B cell (primary cell): ENCODE measurements at regions not wholly inside any gene's neighbourhood (a gene's known extent, or its start where the extent isn't known, plus 50 kb on each side); places are given as distances from the start of the nearest gene placed in this dataset.

ENCODE experiments used
- ATAC-seq: fragments of 200-7000 bp; cut with Tn5 transposase; one replicate; pipeline ENCODE4 v1.10.0; 2021; ENCODE audit warnings: low read depth, mild to moderate bottlenecking, moderate number of reproducible peaks, moderate library complexity
- CTCF ChIA-PET: fragments of 350-600 bp; sonication (Branson Sonifier 250); formaldehyde crosslinking; loops from one replicate; lab custom pipeline; 2021; ENCODE audit warnings: antibody characterized with exemption, inconsistent platforms; lab: Charles Lee
- POLR2A ChIA-PET: fragments of 350-600 bp; sonication (Branson Sonifier 250); formaldehyde crosslinking; loops from one replicate; lab custom pipeline; 2021; ENCODE audit warnings: antibody characterized with exemption; lab: Charles Lee
- DNase-seq: peaks from one replicate; pipeline ENCODE4 v3.0.0; 2013
- H2AFZ ChIP-seq: 2 replicates; pipeline ENCODE4 v1.6.1; 2012; ENCODE audit warnings: mild to moderate bottlenecking, low read depth, low read length; ENCODE audit not compliant: insufficient read depth, poor library complexity, severe bottlenecking
- H3K27ac ChIP-seq, 2 donors: 1 replicate in 1 of 2; 2 replicates in 1 of 2; pipeline ENCODE4 v1.5.1; 2012 to 2013; ENCODE audit warnings: low read length in 2 of 2, mild to moderate bottlenecking in 2 of 2, moderate library complexity in 1 of 2
- H3K27me3 ChIP-seq, 4 experiments: fragments of 200-600 bp in 1 of 4; sonication (generic) in 1 of 4; replicated peaks in 1 of 4; 1 replicate in 2 of 4; 2 replicates in 2 of 4; pipeline versions ENCODE4 v1.6.1 to v1.7.0; 2013 to 2016; ENCODE audit warnings: low read length in 3 of 4, mild to moderate bottlenecking in 2 of 4, mixed read lengths in 1 of 4, moderate library complexity in 1 of 4; ENCODE audit not compliant: insufficient read depth in 4 of 4, control insufficient read depth in 3 of 4; ENCODE audit errors: control extremely low read depth in 1 of 4
- H3K36me3 ChIP-seq, 2 experiments: replicated peaks in 1 of 2; 1 replicate in 1 of 2; 2 replicates in 1 of 2; pipeline versions ENCODE4 v1.6.1 to v1.7.1; 2013; ENCODE audit warnings: low read length in 1 of 2; ENCODE audit not compliant: insufficient read depth in 2 of 2, control insufficient read depth in 1 of 2; ENCODE audit errors: control extremely low read depth in 1 of 2, extremely low read depth in 1 of 2
- H3K4me1 ChIP-seq, 2 donors: fragments of 200-600 bp in 1 of 2; sonication (generic) in 1 of 2; 1 replicate in 1 of 2; 2 replicates in 1 of 2; pipeline versions ENCODE4 v1.5.1 to v1.6.1; 2013 to 2017; ENCODE audit warnings: low read length in 2 of 2; ENCODE audit not compliant: control insufficient read depth in 2 of 2, insufficient read depth in 2 of 2
- H3K4me2 ChIP-seq: replicated peaks from 2 replicates; pipeline ENCODE3; 2012; ENCODE audit warnings: mild to moderate bottlenecking, low read depth, low read length; ENCODE audit not compliant: poor library complexity, severe bottlenecking
- H3K4me3 ChIP-seq, 5 experiments: fragments of 200-600 bp in 1 of 5; sonication (generic) in 1 of 5; 1 replicate in 3 of 5; 2 replicates in 2 of 5; pipeline versions ENCODE4 v1.5.1 to v1.7.0; 2011 to 2016; ENCODE audit warnings: low read length in 4 of 5, mild to moderate bottlenecking in 4 of 5, low read depth in 2 of 5, control low read depth in 1 of 5, moderate library complexity in 1 of 5; ENCODE audit not compliant: insufficient read depth in 1 of 5; ENCODE audit errors: control extremely low read depth in 1 of 5, extremely low read depth in 1 of 5
- H3K79me2 ChIP-seq: fragments of 200-600 bp; sonication (generic); one replicate; pipeline ENCODE4 v1.6.0; 2016; ENCODE audit warnings: low read length; ENCODE audit not compliant: control insufficient read depth, insufficient read depth
- H3K9ac ChIP-seq: fragments of 200-600 bp; sonication (generic); 2 replicates; pipeline ENCODE4 v1.6.1; 2017; ENCODE audit warnings: mild to moderate bottlenecking, low read length, moderate library complexity
- H3K9me3 ChIP-seq, 3 donors: one replicate each; pipeline versions ENCODE4 v1.6.1 to v1.7.1; 2013; ENCODE audit warnings: low read length in 2 of 3; ENCODE audit not compliant: control insufficient read depth in 2 of 3, insufficient read depth in 1 of 3; ENCODE audit errors: control extremely low read depth in 1 of 3
- H4K20me1 ChIP-seq: 2 replicates; pipeline ENCODE4 v1.6.0; 2012; ENCODE audit warnings: mild to moderate bottlenecking, low read length; ENCODE audit not compliant: insufficient read depth, control insufficient read depth, poor library complexity, severe bottlenecking
- H3K27ac Mint-ChIP-seq: one replicate; pipeline ENCODE4 v1.8.0; 2021; ENCODE audit warnings: mixed read lengths
- H3K27me3 Mint-ChIP-seq: one replicate; pipeline ENCODE4 v1.8.0; 2021; ENCODE audit warnings: mixed read lengths
- H3K4me1 Mint-ChIP-seq: one replicate; pipeline ENCODE4 v1.8.0; 2021; ENCODE audit warnings: mixed read lengths
- H3K4me3 Mint-ChIP-seq: one replicate; pipeline ENCODE4 v1.8.0; 2021; ENCODE audit warnings: mixed read lengths
- H3K9me3 Mint-ChIP-seq: one replicate; pipeline ENCODE4 v1.8.0; 2022; ENCODE audit warnings: mixed read lengths; ENCODE audit not compliant: insufficient read depth
- EZH2 ChIP-seq: IDR thresholded peaks from 2 replicates; pipeline ENCODE4 v1.6.1; 2012; ENCODE audit warnings: borderline replicate concordance, low read depth, mild to moderate bottlenecking, moderate library complexity, low read length; ENCODE audit not compliant: insufficient read depth, poor library complexity, severe bottlenecking
- WGBS: methylation state at CpG from one replicate; pipeline ENCODE4 v1.1.5; 2013; ENCODE audit warnings: missing lambda C conversion rate; ENCODE audit not compliant: insufficient coverage; 5-methylcytosine and 5-hydroxymethylcytosine counted together
- intact Hi-C: fragments of 100-400 bp; cut with micrococcal nuclease; formaldehyde crosslinking; loops from one replicate; pipeline ENCODE4 v1.10.0; 2022
- TF ChIP-seq, protein P1 (sequence below): fragments of 200-600 bp; IDR thresholded peaks from one replicate; pipeline ENCODE4 v1.8.0; 2022; ENCODE audit warnings: antibody characterized with exemption, mild to moderate bottlenecking

DNA sequence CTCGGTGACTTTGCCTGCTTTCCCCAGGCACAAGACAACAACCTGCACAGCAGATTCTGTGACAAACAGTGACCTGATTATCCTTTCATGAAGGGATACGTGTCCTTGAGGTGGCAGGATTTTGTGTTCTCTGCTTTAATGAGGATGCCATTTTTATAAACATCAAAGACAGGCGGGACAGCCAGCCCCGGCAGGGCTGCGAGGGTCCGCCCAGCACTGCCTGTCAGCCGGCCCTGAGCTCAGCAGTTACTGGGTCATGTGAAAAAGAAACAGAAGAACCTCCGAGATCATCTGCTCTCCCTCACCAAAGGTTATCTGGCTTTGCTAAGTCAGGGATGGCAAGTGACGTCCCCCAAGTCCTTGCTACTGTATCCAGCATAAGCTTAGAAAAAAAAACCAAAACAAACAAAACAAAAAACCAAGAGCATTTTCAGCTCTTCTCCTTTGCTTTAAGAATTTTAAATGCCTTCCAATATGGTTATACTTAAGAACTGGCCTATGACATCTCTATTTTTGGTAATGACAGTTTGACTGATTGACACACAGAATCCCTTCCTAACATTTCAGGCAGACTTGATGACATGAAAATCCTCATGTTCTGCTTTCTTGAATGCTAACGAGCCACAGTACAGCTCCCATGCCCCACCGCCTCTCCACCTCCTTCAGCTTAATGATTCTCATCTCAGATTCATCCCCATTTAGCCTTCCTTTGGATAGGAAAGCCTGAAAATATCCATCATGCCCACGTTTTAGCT is 666.6 kb upstream of the ARGLU1 start:
- Histone ChIP-seq H3K4me3 (no peak overlapping the region), H3K79me2 (no peaks in the 10 kb centered on the region), H2AFZ (no peak overlapping the region), H3K36me3 (no peaks in the 10 kb centered on the region), H3K27me3 (no peaks in the 10 kb centered on the region), H4K20me1 (no peaks in the 10 kb centered on the region), H3K4me1 (no peaks in the 10 kb centered on the region), H3K27ac (no peak overlapping the region), H3K9ac (no peak overlapping the region), H3K4me2 (no peak overlapping the region), H3K9me3 (peaks cover 0 to 2% (median 0%) of the 10 kb centered on the region in 3 donors)
- TF ChIP-seq EZH2, result no peak
- TF ChIP-seq, protein P1, sequence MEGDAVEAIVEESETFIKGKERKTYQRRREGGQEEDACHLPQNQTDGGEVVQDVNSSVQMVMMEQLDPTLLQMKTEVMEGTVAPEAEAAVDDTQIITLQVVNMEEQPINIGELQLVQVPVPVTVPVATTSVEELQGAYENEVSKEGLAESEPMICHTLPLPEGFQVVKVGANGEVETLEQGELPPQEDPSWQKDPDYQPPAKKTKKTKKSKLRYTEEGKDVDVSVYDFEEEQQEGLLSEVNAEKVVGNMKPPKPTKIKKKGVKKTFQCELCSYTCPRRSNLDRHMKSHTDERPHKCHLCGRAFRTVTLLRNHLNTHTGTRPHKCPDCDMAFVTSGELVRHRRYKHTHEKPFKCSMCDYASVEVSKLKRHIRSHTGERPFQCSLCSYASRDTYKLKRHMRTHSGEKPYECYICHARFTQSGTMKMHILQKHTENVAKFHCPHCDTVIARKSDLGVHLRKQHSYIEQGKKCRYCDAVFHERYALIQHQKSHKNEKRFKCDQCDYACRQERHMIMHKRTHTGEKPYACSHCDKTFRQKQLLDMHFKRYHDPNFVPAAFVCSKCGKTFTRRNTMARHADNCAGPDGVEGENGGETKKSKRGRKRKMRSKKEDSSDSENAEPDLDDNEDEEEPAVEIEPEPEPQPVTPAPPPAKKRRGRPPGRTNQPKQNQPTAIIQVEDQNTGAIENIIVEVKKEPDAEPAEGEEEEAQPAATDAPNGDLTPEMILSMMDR, result no peak
- Mint-ChIP-seq H3K4me3 (no peak overlapping the region), H3K27me3 (no peaks in the 10 kb centered on the region), H3K4me1 (no peaks in the 10 kb centered on the region), H3K27ac (no peak overlapping the region), H3K9me3 (peaks cover under 1% of the 10 kb centered on the region)
- ChIA-PET POLR2A (no interaction called here), CTCF (no interaction called here)
- DNase-seq, result no peak
- intact Hi-C loops, result no loop called here
- WGBS, result 69% methylated on average over 11 of the region's 12 CpGs
- no peak for ATAC-seq

DNA sequence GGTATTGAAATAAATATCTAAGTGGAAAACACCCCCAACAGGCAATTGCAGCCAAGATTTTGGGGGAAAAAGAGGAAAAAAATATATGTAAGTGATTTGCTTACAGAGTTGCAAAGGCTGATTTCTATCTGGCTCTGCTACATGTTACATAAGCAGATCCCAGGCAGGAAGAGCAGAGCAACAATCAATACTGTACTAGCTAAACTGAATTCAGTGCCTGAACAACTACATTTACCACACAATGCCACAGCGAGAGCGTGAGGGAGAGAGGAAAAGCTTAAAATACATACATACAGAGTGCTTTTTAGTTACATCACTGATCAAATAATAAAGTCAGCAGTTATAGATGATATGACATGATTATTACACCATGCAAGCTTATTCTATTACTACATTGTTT is 665.6 kb upstream of the ARGLU1 start:
- POLR2A ChIA-PET, result no interaction called here
- no peaks in the 10 kb centered on the region for H3K4me1 ChIP-seq
- DNase-seq, result no peak
- no peak overlapping the region for H3K9ac ChIP-seq
- H3K36me3 ChIP-seq, result no peaks in the 10 kb centered on the region
- no peak for ATAC-seq
- intact Hi-C loops, result no loop called here
- TF ChIP-seq, protein P1, result no peak
- TF ChIP-seq EZH2, result no peak
- no CpG with 5 or more reads among the region's 2 CpGs for WGBS
- Mint-ChIP-seq H3K27ac (no peak overlapping the region), H3K4me1 (no peaks in the 10 kb centered on the region), H3K4me3 (no peak overlapping the region), H3K9me3 (no peaks in the 10 kb centered on the region), H3K27me3 (no peaks in the 10 kb centered on the region)
- no peak overlapping the region for H2AFZ ChIP-seq
- no peak overlapping the region for H3K4me2 ChIP-seq
- H3K79me2 ChIP-seq, result no peaks in the 10 kb centered on the region
- H3K27ac ChIP-seq, result no peak overlapping the region
- CTCF ChIA-PET, result no interaction called here
- peaks cover 0 to 1% (median 0%) of the 10 kb centered on the region in 3 donors for H3K9me3 ChIP-seq
- no peak overlapping the region for H3K4me3 ChIP-seq
- no peaks in the 10 kb centered on the region for H4K20me1 ChIP-seq
- no peaks in the 10 kb centered on the region for H3K27me3 ChIP-seq
